GM18873 (cell line): ENCODE measurements at regions not wholly inside any gene's neighbourhood (a gene's known extent, or its start where the extent isn't known, plus 50 kb on each side); places are given as distances from the start of the nearest gene placed in this dataset.
"Not testable (repeated sequence)": the region's sequence is repeated elsewhere in the genome, so short reads cannot be mapped to it uniquely, and the experiment has no call there.

ENCODE experiments used
- ATAC-seq: cut with Tn5 transposase; IDR thresholded peaks from one replicate; pipeline ENCODE4 v1.9.1; 2021; ENCODE audit warnings: mild to moderate bottlenecking, moderate library complexity, moderate number of reproducible peaks; ENCODE audit not compliant: unreplicated experiment, low FRiP score

- no peak for ATAC-seq
Observed at GRCh38 chr2:13332060-13332459, 615.3 kb downstream of the TRIB2 start.

GRCh38 chr2:13334071-13334470, 617.3 kb downstream of the TRIB2 start:
- not testable (repeated sequence) for ATAC-seq

GRCh38 chr2:13334545-13334944, 617.8 kb downstream of the TRIB2 start:
- ATAC-seq: no peak

- no peak for ATAC-seq
Observed at GRCh38 chr2:13335862-13336535, 619.3 kb downstream of the TRIB2 start.

GRCh38 chr2:13351068-13351467, 634.3 kb downstream of the TRIB2 start:
- no peak for ATAC-seq

GRCh38 chr2:13353083-13353482, 636.3 kb downstream of the TRIB2 start:
- ATAC-seq: no peak

- ATAC-seq: no peak
Observed at GRCh38 chr2:13354031-13354430, 637.3 kb downstream of the TRIB2 start.

- ATAC-seq: not testable (repeated sequence)
Observed at GRCh38 chr2:13381928-13382327, 665.2 kb downstream of the TRIB2 start.

GRCh38 chr2:13389172-13389571, 672.4 kb downstream of the TRIB2 start:
- not testable (repeated sequence) for ATAC-seq

- no peak for ATAC-seq
Observed at GRCh38 chr2:13390676-13391075, 673.9 kb downstream of the TRIB2 start.

- no peak for ATAC-seq
Observed at GRCh38 chr2:13401312-13401711, 684.6 kb downstream of the TRIB2 start.

GRCh38 chr2:13413989-13414388, 697.3 kb downstream of the TRIB2 start:
- ATAC-seq: no peak

- no peak for ATAC-seq
Observed at GRCh38 chr2:13414897-13415296, 698.2 kb downstream of the TRIB2 start.

GRCh38 chr2:13433954-13434353, 717.2 kb downstream of the TRIB2 start:
- no peak for ATAC-seq

- ATAC-seq: not testable (repeated sequence)
Observed at GRCh38 chr2:13443554-13444261, 727.0 kb downstream of the TRIB2 start.

- no peak for ATAC-seq
Observed at GRCh38 chr2:13462464-13462863, 745.7 kb downstream of the TRIB2 start.

- ATAC-seq: no peak
Observed at GRCh38 chr2:13466076-13466475, 749.3 kb downstream of the TRIB2 start.

- ATAC-seq: no peak
Observed at GRCh38 chr2:13474538-13474937, 757.8 kb downstream of the TRIB2 start.

- ATAC-seq: peak; percentile 77
Observed at GRCh38 chr2:13480057-13480456, 763.3 kb downstream of the TRIB2 start.

- no peak for ATAC-seq
Observed at GRCh38 chr2:13481201-13481600, 764.5 kb downstream of the TRIB2 start.

- no peak for ATAC-seq
Observed at GRCh38 chr2:13485256-13485655, 768.5 kb downstream of the TRIB2 start.

GRCh38 chr2:13488965-13489364, 772.2 kb downstream of the TRIB2 start:
- ATAC-seq: no peak
